CD4-positive, CD25-positive, alpha-beta regulatory T cell (primary cell): ENCODE measurements at regions not wholly inside any gene's neighbourhood (a gene's known extent, or its start where the extent isn't known, plus 50 kb on each side); places are given as distances from the start of the nearest gene placed in this dataset.
"Not testable (repeated sequence)": the region's sequence is repeated elsewhere in the genome, so short reads cannot be mapped to it uniquely, and the experiment has no call there.

Experiments
- ATAC-seq, 2 donors: fragments of 150-1000 bp; cut with Tn5 transposase; one replicate each; pipeline ENCODE4 v1.10.0; 2021; ENCODE audit warnings: low read depth in 2 of 2, moderate number of reproducible peaks in 2 of 2, moderate library complexity in 1 of 2
- DNase-seq, 3 donors: peaks; one replicate each; pipeline versions ENCODE4 v3.0.0 to v3.0.0-alpha.2; 2012 to 2022; ENCODE audit warnings: mixed read lengths in 1 of 3
- H3K27ac ChIP-seq: one replicate; pipeline ENCODE4 v1.7.0; 2013; ENCODE audit warnings: mild to moderate bottlenecking, low read length; ENCODE audit not compliant: insufficient read depth, poor library complexity, severe bottlenecking
- H3K27me3 ChIP-seq: one replicate; pipeline ENCODE4 v1.7.0; 2013; ENCODE audit warnings: low read length; ENCODE audit not compliant: control insufficient read depth, insufficient read depth
- H3K36me3 ChIP-seq: one replicate; pipeline ENCODE4 v1.7.0; 2013; ENCODE audit warnings: mild to moderate bottlenecking, low read length, moderate library complexity; ENCODE audit not compliant: control insufficient read depth, insufficient read depth
- H3K4me1 ChIP-seq: 2 replicates; pipeline ENCODE4 v1.7.0; 2013; ENCODE audit warnings: mild to moderate bottlenecking, low read length; ENCODE audit not compliant: insufficient read depth, control insufficient read depth, poor library complexity, severe bottlenecking
- H3K4me3 ChIP-seq: one replicate; pipeline ENCODE4 v1.7.0; 2013; ENCODE audit warnings: low read depth, mild to moderate bottlenecking, low read length, moderate library complexity
- H3K9me3 ChIP-seq, 2 experiments: 1 replicate in 1 of 2; 2 replicates in 1 of 2; pipeline ENCODE4 v1.7.0; 2013; ENCODE audit warnings: low read length in 2 of 2, mild to moderate bottlenecking in 1 of 2, moderate library complexity in 1 of 2; ENCODE audit not compliant: control insufficient read depth in 2 of 2
- H3K27ac Mint-ChIP-seq, 3 donors: one replicate each; pipeline ENCODE4 v1.8.0; 2020 to 2022; ENCODE audit warnings: mild to moderate bottlenecking in 3 of 3, mixed read lengths in 3 of 3, moderate library complexity in 2 of 3
- H3K27me3 Mint-ChIP-seq: one replicate; pipeline ENCODE4 v1.8.0; 2022; ENCODE audit warnings: mild to moderate bottlenecking, mixed read lengths
- H3K36me3 Mint-ChIP-seq: one replicate; pipeline ENCODE4 v1.8.0; 2020; ENCODE audit warnings: mixed read lengths
- H3K4me1 Mint-ChIP-seq, 4 donors: one replicate each; pipeline ENCODE4 v1.8.0; 2020 to 2022; ENCODE audit warnings: mixed read lengths in 4 of 4, mild to moderate bottlenecking in 1 of 4
- H3K4me3 Mint-ChIP-seq, 4 donors: one replicate each; pipeline ENCODE4 v1.8.0; 2020 to 2022; ENCODE audit warnings: mild to moderate bottlenecking in 4 of 4, mixed read lengths in 4 of 4, moderate library complexity in 3 of 4
- H3K9me3 Mint-ChIP-seq, 7 donors: one replicate each; pipeline ENCODE4 v1.8.0; 2020 to 2022; ENCODE audit warnings: mixed read lengths in 7 of 7, mild to moderate bottlenecking in 3 of 7, moderate library complexity in 2 of 7

GRCh38 chrX:137143864-137144263, 110.1 kb upstream of the GPR101 start:
- Histone ChIP-seq H3K9me3 (no peaks in the 10 kb centered on the region), H3K4me1 (no peaks in the 10 kb centered on the region), H3K36me3 (no peaks in the 10 kb centered on the region), H3K4me3 (no peak overlapping the region), H3K27ac (no peak overlapping the region), H3K27me3 (no peaks in the 10 kb centered on the region)
- Mint-ChIP-seq H3K27ac (no peak overlapping the region), H3K4me1 (no peaks in the 10 kb centered on the region), H3K27me3 (no peaks in the 10 kb centered on the region), H3K36me3 (no peaks in the 10 kb centered on the region), H3K9me3 (peaks cover 0 to 2% (median 0%) of the 10 kb centered on the region in 7 donors), H3K4me3 (no peak overlapping the region)
- ATAC-seq = no peak
- DNase-seq = no peak

GRCh38 chrX:137122651-137123050, 88.9 kb upstream of the GPR101 start:
- not testable (repeated sequence) for H3K27ac ChIP-seq, H3K27me3 ChIP-seq, ATAC-seq, H3K27me3 Mint-ChIP-seq, H3K4me3 Mint-ChIP-seq, H3K4me3 ChIP-seq, H3K4me1 ChIP-seq, H3K36me3 ChIP-seq, H3K36me3 Mint-ChIP-seq, H3K9me3 ChIP-seq, H3K4me1 Mint-ChIP-seq, H3K9me3 Mint-ChIP-seq, H3K27ac Mint-ChIP-seq, DNase-seq

- no peaks in the 10 kb centered on the region for H3K36me3 ChIP-seq
- H3K4me3 ChIP-seq = no peak overlapping the region
- Mint-ChIP-seq H3K27me3 (peaks cover 4% of the 10 kb centered on the region), H3K36me3 (no peaks in the 10 kb centered on the region), H3K27ac (no peak overlapping the region), H3K9me3 (peaks cover 0 to 7% (median 0%) of the 10 kb centered on the region in 7 donors), H3K4me3 (no peak overlapping the region), H3K4me1 (no peaks in the 10 kb centered on the region)
- no peaks in the 10 kb centered on the region for H3K9me3 ChIP-seq
- H3K27me3 ChIP-seq = no peaks in the 10 kb centered on the region
- H3K4me1 ChIP-seq = no peaks in the 10 kb centered on the region
- no peak overlapping the region for H3K27ac ChIP-seq
- no peak for DNase-seq
- no peak for ATAC-seq
Measured at GRCh38 chrX:137119049-137119448, 85.3 kb upstream of the GPR101 start.

GRCh38 chrX:137118536-137118935, 84.7 kb upstream of the GPR101 start:
- Histone ChIP-seq H3K27ac (no peak overlapping the region), H3K9me3 (no peaks in the 10 kb centered on the region), H3K27me3 (no peaks in the 10 kb centered on the region), H3K36me3 (no peaks in the 10 kb centered on the region), H3K4me3 (no peak overlapping the region), H3K4me1 (no peaks in the 10 kb centered on the region)
- H3K4me1 Mint-ChIP-seq = no peaks in the 10 kb centered on the region
- no peaks in the 10 kb centered on the region for H3K36me3 Mint-ChIP-seq
- H3K27ac Mint-ChIP-seq = no peak overlapping the region
- no peak overlapping the region for H3K4me3 Mint-ChIP-seq
- H3K27me3 Mint-ChIP-seq = peaks cover 4% of the 10 kb centered on the region
- no peak for ATAC-seq
- DNase-seq = no peak
- H3K9me3 Mint-ChIP-seq = peaks cover 0 to 6% (median 0%) of the 10 kb centered on the region in 7 donors

- no peak overlapping the region for H3K27ac Mint-ChIP-seq
Measured at GRCh38 chrX:137118136-137118535, 84.3 kb upstream of the GPR101 start.

GRCh38 chrX:137107877-137108276, 74.1 kb upstream of the GPR101 start:
- not testable (repeated sequence) for H3K9me3 ChIP-seq, H3K36me3 Mint-ChIP-seq, H3K4me3 Mint-ChIP-seq, H3K36me3 ChIP-seq, ATAC-seq, H3K27ac Mint-ChIP-seq, H3K27ac ChIP-seq, DNase-seq, H3K4me1 ChIP-seq, H3K4me1 Mint-ChIP-seq, H3K9me3 Mint-ChIP-seq, H3K4me3 ChIP-seq, H3K27me3 ChIP-seq
- H3K27me3 Mint-ChIP-seq = peaks cover 12% of the 10 kb centered on the region

More at GRCh38 chrX:137118136-137118535, 84.3 kb upstream of the GPR101 start:
- no peak for ATAC-seq
- no peak overlapping the region for H3K4me3 Mint-ChIP-seq
- no peaks in the 10 kb centered on the region for H3K27me3 ChIP-seq
- no peaks in the 10 kb centered on the region for H3K36me3 ChIP-seq
- peaks cover 0 to 6% (median 0%) of the 10 kb centered on the region in 7 donors for H3K9me3 Mint-ChIP-seq
- no peaks in the 10 kb centered on the region for H3K4me1 Mint-ChIP-seq
- H3K4me1 ChIP-seq = no peaks in the 10 kb centered on the region
- no peaks in the 10 kb centered on the region for H3K9me3 ChIP-seq
- DNase-seq = no peak
- H3K4me3 ChIP-seq = no peak overlapping the region
- no peaks in the 10 kb centered on the region for H3K36me3 Mint-ChIP-seq
- H3K27me3 Mint-ChIP-seq = peaks cover 4% of the 10 kb centered on the region
- H3K27ac ChIP-seq = no peak overlapping the region

GRCh38 chrX:137101273-137101990, 67.6 kb upstream of the GPR101 start:
- H3K27me3 Mint-ChIP-seq = peaks cover 15% of the 10 kb centered on the region
- no peaks in the 10 kb centered on the region for H3K9me3 ChIP-seq
- no peak overlapping the region for H3K27ac ChIP-seq
- H3K4me3 ChIP-seq = no peak overlapping the region
- H3K9me3 Mint-ChIP-seq = peaks cover 0 to 6% (median 0%) of the 10 kb centered on the region in 7 donors
- no peak for DNase-seq
- H3K36me3 ChIP-seq = no peaks in the 10 kb centered on the region
- H3K4me1 Mint-ChIP-seq = no peaks in the 10 kb centered on the region
- no peaks in the 10 kb centered on the region for H3K36me3 Mint-ChIP-seq
- H3K27me3 ChIP-seq = no peaks in the 10 kb centered on the region
- no peak for ATAC-seq
- no peak overlapping the region for H3K27ac Mint-ChIP-seq
- no peak overlapping the region for H3K4me3 Mint-ChIP-seq
- no peaks in the 10 kb centered on the region for H3K4me1 ChIP-seq
